OCI-LY7 (cell line): ENCODE measurements at regions not wholly inside any gene's neighbourhood (a gene's known extent, or its start where the extent isn't known, plus 50 kb on each side); places are given as distances from the start of the nearest gene placed in this dataset.

Experiments
- EZH2phosphoT487 ChIP-seq: fragments of 200-600 bp; sonication (generic); IDR thresholded peaks from 2 replicates; pipeline ENCODE4 v1.6.1; 2018; ENCODE audit warnings: low read depth, borderline replicate concordance, mild to moderate bottlenecking, mixed run types, antibody characterized with exemption, low read length, moderate library complexity, mixed read lengths
- TF ChIP-seq, protein P1 (sequence below): fragments of 200-600 bp; sonication (generic); conservative IDR thresholded peaks from 2 replicates; pipeline ENCODE4 v1.5.1; 2014; ENCODE audit warnings: mild to moderate bottlenecking, antibody characterized with exemption, low read length, moderate library complexity, mixed read lengths

DNA sequence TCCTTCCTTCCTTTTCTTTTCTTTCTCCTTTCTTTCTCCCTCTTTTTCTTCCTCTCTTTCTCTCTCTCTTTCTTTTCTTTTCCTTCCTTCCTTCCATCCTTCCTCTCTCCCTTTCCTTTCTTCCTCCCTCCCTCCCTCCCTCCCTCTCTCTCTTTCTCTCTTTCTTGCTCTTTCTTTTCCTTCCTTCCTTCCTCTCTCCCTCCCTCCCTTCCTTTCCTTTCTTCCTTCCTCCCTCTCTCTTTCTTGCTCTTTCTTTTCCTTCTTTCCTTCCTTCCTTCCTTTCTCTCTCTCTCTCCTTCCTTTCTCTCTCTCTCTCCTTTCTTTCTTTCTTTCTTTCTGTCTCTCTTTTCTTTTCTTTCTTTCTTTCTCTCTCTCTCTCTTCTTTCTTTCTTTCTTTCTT, 207.6 kb downstream of the ATP23 start:
- TF ChIP-seq, protein P1, sequence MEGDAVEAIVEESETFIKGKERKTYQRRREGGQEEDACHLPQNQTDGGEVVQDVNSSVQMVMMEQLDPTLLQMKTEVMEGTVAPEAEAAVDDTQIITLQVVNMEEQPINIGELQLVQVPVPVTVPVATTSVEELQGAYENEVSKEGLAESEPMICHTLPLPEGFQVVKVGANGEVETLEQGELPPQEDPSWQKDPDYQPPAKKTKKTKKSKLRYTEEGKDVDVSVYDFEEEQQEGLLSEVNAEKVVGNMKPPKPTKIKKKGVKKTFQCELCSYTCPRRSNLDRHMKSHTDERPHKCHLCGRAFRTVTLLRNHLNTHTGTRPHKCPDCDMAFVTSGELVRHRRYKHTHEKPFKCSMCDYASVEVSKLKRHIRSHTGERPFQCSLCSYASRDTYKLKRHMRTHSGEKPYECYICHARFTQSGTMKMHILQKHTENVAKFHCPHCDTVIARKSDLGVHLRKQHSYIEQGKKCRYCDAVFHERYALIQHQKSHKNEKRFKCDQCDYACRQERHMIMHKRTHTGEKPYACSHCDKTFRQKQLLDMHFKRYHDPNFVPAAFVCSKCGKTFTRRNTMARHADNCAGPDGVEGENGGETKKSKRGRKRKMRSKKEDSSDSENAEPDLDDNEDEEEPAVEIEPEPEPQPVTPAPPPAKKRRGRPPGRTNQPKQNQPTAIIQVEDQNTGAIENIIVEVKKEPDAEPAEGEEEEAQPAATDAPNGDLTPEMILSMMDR, result no peak
- no peak for TF ChIP-seq EZH2phosphoT487
